ENCODE measurements at regions not wholly inside any gene's neighbourhood (a gene's known extent, or its start where the extent isn't known, plus 50 kb on each side); places are given as distances from the start of the nearest gene placed in this dataset.

DNA sequence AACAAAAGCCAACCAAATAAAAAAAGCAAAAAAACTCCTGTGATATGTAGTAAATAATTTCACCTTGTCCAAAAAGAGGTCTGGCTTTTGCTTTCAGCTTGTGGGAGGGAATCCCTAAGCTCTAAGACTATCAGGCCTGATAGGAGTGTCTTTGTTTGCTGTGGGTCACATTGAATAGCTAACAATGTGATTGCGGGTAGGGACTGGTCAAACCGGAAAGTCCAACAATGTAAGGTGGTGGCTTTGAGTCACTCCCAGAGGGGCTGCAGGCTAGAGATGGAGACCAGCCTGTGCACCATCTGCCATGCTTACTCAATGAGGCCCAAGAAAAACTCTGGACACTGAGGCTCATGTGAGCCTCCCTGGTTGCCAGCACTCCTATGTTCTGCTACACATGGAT, 192.9 kb downstream of the TFCP2L1 start:
- CTCF ChIA-PET: interaction anchor here (1.2 to 2.5 kb wide), 3 partner anchors 12 to 264 kb away, joined by 3 to 9 read pairs (median 7); no protein-coding TSS in a partner anchor
- no peak overlapping the region for H3K27ac ChIP-seq (ENCODE audit: control insufficient read depth, insufficient read depth)
- BruUV-seq (replicated peaks): no TSS peak
- H3K9me3 ChIP-seq (replicated peaks; ENCODE audit: control insufficient read depth, insufficient read depth, low read length): no peaks in the 10 kb centered on the region
- no peak overlapping the region for H2AFZ ChIP-seq (ENCODE audit: control insufficient read depth, low read depth, low read length)
- H3K9ac ChIP-seq (ENCODE audit: control insufficient read depth, insufficient read depth, low read length): no peak overlapping the region
- no peaks in the 10 kb centered on the region; a peak in 1 of 4 replicates for H3K27me3 ChIP-seq (replicated peaks in 1 of 2; ENCODE audit: control insufficient read depth in 2 of 2, insufficient read depth in 2 of 2, low read length in 1 of 2)
- intact Hi-C loops (cut with micrococcal nuclease; ENCODE audit: unreplicated experiment): no loop called here
- WGBS (ENCODE audit: insufficient coverage, insufficient replicate concordance, low lambda C conversion rate, missing lambda C conversion rate): 61% methylated on average over 2 of the region's 2 CpGs
- DNase-seq (ENCODE audit: low read depth, low spot score) (no peak), FAIRE-seq (no peak), ATAC-seq (no peak)
- H3K4me3 ChIP-seq: no peak overlapping the region
- in situ Hi-C loops (cut with MboI): loop anchor here (25.0 kb wide), 1 partner anchor 620 kb away; no protein-coding TSS in a partner anchor
- RAD21 ChIA-PET (ENCODE audit: unreplicated experiment): no interaction called here
- POLR2A ChIA-PET: no interaction called here
- no peaks in the 10 kb centered on the region for H3K36me3 ChIP-seq (ENCODE audit: control insufficient read depth in 2 of 2, insufficient read depth in 2 of 2, low read length in 1 of 2)
- no peak overlapping the region for H3K4me2 ChIP-seq (ENCODE audit: control insufficient read depth, insufficient read depth)
- no peaks in the 10 kb centered on the region for H3K4me1 ChIP-seq (ENCODE audit: control insufficient read depth, insufficient read depth, low read length)
- H3K79me2 ChIP-seq (ENCODE audit: control insufficient read depth, insufficient read depth, low read length): no peaks in the 10 kb centered on the region
- SMC1A ChIA-PET (ENCODE audit: uncharacterized antibody, unreplicated experiment): no interaction called here
- no peaks in the 10 kb centered on the region for H4K20me1 ChIP-seq (ENCODE audit: control insufficient read depth, insufficient read depth)
- TF ChIP-seq KDM1A (IDR thresholded peaks at IDR 0.05; ENCODE audit: borderline replicate concordance): no peak
- TF ChIP-seq, protein P1, sequence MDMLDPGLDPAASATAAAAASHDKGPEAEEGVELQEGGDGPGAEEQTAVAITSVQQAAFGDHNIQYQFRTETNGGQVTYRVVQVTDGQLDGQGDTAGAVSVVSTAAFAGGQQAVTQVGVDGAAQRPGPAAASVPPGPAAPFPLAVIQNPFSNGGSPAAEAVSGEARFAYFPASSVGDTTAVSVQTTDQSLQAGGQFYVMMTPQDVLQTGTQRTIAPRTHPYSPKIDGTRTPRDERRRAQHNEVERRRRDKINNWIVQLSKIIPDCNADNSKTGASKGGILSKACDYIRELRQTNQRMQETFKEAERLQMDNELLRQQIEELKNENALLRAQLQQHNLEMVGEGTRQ (IDR thresholded peaks at IDR 0.05; ENCODE audit: borderline replicate concordance, low read depth, low read length): no peak
- TF ChIP-seq, protein P2, sequence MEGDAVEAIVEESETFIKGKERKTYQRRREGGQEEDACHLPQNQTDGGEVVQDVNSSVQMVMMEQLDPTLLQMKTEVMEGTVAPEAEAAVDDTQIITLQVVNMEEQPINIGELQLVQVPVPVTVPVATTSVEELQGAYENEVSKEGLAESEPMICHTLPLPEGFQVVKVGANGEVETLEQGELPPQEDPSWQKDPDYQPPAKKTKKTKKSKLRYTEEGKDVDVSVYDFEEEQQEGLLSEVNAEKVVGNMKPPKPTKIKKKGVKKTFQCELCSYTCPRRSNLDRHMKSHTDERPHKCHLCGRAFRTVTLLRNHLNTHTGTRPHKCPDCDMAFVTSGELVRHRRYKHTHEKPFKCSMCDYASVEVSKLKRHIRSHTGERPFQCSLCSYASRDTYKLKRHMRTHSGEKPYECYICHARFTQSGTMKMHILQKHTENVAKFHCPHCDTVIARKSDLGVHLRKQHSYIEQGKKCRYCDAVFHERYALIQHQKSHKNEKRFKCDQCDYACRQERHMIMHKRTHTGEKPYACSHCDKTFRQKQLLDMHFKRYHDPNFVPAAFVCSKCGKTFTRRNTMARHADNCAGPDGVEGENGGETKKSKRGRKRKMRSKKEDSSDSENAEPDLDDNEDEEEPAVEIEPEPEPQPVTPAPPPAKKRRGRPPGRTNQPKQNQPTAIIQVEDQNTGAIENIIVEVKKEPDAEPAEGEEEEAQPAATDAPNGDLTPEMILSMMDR (IDR thresholded peaks at IDR 0.05 in 2 of 3, conservative IDR thresholded peaks at IDR 0.05 in 1 of 3; ENCODE audit: control insufficient read depth in 2 of 3, extremely low read depth in 1 of 3, insufficient read depth in 1 of 3, low read depth in 3 of 3, low read length in 3 of 3): no peak
- TF ChIP-seq CREB1 (IDR thresholded peaks at IDR 0.05; ENCODE audit: low read depth): no peak
- TF ChIP-seq, protein P3, sequence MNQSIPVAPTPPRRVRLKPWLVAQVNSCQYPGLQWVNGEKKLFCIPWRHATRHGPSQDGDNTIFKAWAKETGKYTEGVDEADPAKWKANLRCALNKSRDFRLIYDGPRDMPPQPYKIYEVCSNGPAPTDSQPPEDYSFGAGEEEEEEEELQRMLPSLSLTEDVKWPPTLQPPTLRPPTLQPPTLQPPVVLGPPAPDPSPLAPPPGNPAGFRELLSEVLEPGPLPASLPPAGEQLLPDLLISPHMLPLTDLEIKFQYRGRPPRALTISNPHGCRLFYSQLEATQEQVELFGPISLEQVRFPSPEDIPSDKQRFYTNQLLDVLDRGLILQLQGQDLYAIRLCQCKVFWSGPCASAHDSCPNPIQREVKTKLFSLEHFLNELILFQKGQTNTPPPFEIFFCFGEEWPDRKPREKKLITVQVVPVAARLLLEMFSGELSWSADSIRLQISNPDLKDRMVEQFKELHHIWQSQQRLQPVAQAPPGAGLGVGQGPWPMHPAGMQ (IDR thresholded peaks at IDR 0.05; ENCODE audit: borderline replicate concordance): no peak
- no peak for TF ChIP-seq CHD4 (IDR thresholded peaks at IDR 0.05)
- TF ChIP-seq NBN (IDR thresholded peaks at IDR 0.05): no peak
- no peak for TF ChIP-seq TBL1XR1 (IDR thresholded peaks at IDR 0.05; ENCODE audit: low read depth, low read length)
- TF ChIP-seq, protein P4, sequence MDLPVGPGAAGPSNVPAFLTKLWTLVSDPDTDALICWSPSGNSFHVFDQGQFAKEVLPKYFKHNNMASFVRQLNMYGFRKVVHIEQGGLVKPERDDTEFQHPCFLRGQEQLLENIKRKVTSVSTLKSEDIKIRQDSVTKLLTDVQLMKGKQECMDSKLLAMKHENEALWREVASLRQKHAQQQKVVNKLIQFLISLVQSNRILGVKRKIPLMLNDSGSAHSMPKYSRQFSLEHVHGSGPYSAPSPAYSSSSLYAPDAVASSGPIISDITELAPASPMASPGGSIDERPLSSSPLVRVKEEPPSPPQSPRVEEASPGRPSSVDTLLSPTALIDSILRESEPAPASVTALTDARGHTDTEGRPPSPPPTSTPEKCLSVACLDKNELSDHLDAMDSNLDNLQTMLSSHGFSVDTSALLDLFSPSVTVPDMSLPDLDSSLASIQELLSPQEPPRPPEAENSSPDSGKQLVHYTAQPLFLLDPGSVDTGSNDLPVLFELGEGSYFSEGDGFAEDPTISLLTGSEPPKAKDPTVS (IDR thresholded peaks at IDR 0.05; ENCODE audit: low read depth, low read length): no peak
- TF ChIP-seq NR2C2 (IDR thresholded peaks at IDR 0.05; ENCODE audit: borderline replicate concordance, control insufficient read depth, insufficient read length, low read depth): no peak
- TF ChIP-seq MEF2B (IDR thresholded peaks at IDR 0.05; ENCODE audit: partially characterized antibody, poor library complexity, severe bottlenecking): no peak
- no peak for TF ChIP-seq SIX5 (IDR thresholded peaks at IDR 0.05; ENCODE audit: low read depth, low read length, severe bottlenecking)
- no peak for TF ChIP-seq STAT1 (conservative IDR thresholded peaks at IDR 0.05)
- TF ChIP-seq, protein P5, sequence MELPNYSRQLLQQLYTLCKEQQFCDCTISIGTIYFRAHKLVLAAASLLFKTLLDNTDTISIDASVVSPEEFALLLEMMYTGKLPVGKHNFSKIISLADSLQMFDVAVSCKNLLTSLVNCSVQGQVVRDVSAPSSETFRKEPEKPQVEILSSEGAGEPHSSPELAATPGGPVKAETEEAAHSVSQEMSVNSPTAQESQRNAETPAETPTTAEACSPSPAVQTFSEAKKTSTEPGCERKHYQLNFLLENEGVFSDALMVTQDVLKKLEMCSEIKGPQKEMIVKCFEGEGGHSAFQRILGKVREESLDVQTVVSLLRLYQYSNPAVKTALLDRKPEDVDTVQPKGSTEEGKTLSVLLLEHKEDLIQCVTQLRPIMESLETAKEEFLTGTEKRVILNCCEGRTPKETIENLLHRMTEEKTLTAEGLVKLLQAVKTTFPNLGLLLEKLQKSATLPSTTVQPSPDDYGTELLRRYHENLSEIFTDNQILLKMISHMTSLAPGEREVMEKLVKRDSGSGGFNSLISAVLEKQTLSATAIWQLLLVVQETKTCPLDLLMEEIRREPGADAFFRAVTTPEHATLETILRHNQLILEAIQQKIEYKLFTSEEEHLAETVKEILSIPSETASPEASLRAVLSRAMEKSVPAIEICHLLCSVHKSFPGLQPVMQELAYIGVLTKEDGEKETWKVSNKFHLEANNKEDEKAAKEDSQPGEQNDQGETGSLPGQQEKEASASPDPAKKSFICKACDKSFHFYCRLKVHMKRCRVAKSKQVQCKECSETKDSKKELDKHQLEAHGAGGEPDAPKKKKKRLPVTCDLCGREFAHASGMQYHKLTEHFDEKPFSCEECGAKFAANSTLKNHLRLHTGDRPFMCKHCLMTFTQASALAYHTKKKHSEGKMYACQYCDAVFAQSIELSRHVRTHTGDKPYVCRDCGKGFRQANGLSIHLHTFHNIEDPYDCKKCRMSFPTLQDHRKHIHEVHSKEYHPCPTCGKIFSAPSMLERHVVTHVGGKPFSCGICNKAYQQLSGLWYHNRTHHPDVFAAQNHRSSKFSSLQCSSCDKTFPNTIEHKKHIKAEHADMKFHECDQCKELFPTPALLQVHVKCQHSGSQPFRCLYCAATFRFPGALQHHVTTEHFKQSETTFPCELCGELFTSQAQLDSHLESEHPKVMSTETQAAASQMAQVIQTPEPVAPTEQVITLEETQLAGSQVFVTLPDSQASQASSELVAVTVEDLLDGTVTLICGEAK (IDR thresholded peaks at IDR 0.05; ENCODE audit: borderline replicate concordance): no peak
